NCI-H2196 treated with DMSO at 0.1 percent for 48 hours (cell line): ENCODE measurements at regions not wholly inside any gene's neighbourhood (a gene's known extent, or its start where the extent isn't known, plus 50 kb on each side); places are given as distances from the start of the nearest gene placed in this dataset.
"Not testable (repeated sequence)": the region's sequence is repeated elsewhere in the genome, so short reads cannot be mapped to it uniquely, and the experiment has no call there.

ENCODE experiments used
- DNase-seq: peaks from one replicate; lab custom pipeline; 2025; ENCODE audit not compliant: unreplicated experiment; lab: John Stamatoyannopoulos, UW

- no peak for DNase-seq
These were observed 608.1 kb downstream of the TENT5A start for GRCh38 chr6:81144346-81144745.

DNA sequence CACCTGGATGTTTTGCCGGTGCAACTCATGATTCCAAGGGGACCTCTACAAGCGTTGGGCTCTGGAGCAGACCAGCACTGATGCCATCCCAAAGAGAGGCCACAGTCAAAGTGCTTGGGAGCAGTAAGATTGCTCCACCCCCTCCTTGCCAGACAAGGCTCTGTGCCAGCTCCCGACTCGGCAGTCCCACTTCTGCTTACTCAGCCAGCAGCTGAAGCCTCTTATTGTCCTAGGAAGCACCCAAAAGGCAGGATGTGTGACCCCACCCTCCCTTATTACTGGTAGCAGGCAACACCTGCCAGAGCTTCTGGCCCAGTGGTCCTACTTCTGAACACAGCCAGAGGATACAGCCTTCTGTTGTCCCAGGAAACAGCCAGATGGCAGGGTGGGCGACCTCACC lies 614.2 kb downstream of the TENT5A start:
- DNase-seq: no peak

- DNase-seq: no peak
These were observed 621.5 kb downstream of the TENT5A start for GRCh38 chr6:81130969-81131368.

GRCh38 chr6:81130061-81130460 lies 622.4 kb downstream of the TENT5A start:
- no peak for DNase-seq

- no peak for DNase-seq
These were observed 623.8 kb downstream of the TENT5A start for GRCh38 chr6:81128671-81129070.

DNA sequence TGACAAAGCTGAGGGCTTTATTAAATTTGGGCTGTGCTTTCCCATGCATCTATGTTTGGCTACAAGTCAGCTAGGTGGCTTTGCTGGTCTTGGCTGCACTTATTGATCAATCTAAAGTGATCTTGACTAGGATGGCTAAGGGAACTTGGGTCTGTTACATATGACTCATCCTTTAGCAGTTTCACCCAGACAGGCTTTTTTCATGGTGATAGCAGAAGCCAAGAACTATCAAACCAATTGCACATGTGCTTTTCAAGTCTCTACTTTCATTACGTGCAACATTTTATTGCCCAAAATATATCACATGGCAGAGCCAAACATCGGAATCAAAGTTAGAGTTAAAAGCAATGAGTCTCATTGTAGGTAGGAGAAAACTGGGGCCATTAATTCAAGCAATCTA lies 626.3 kb downstream of the TENT5A start:
- DNase-seq: no peak

DNA sequence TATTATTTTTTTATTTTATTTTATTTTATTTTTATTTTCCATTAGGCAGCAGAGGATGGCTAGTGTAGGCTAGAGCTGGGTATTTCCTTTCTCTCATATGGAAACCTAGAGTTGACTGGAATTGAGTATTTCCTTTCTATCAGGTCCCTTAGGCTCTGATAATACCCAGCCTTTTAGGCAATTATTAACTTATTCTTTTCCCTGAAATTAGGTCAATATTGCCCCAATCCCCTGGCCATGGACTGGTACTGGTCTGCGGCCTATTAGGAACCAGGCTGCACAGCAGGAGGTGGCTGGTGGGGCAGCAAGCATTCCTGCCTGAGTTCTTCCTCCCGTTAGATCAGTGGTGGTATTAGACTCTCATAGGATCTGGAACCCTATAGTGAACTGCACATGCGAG lies 632.2 kb downstream of the TENT5A start:
- DNase-seq: no peak

GRCh38 chr6:81105998-81106397 lies 646.5 kb downstream of the TENT5A start:
- no peak for DNase-seq

GRCh38 chr6:81098109-81098814 lies 654.2 kb downstream of the TENT5A start:
- no peak for DNase-seq

GRCh38 chr6:81096464-81096863 lies 656.0 kb downstream of the TENT5A start:
- not testable (repeated sequence) for DNase-seq

GRCh38 chr6:81093051-81093450 lies 659.4 kb downstream of the TENT5A start:
- DNase-seq: no peak

- DNase-seq: no peak
These were observed 664.3 kb downstream of the TENT5A start for GRCh38 chr6:81088145-81088544.

DNA sequence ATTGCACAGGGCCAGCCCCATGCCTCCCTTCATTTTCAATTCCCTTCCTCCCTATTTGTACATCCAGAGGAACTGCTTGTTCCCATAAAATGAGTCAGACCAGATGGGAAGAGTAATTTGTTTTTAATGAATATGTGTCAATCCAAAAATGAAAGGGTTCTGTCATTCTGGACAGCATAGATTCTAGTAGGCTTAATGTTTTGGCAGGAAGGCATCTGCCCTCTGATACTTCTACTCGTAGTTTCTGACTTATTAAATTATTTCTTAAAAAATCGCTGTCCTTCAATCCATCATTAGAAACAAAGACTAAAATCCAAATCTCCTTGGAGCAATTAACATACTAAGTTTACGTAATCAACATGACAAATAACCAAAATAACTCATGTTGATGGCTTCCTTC lies 665.5 kb downstream of the TENT5A start:
- DNase-seq: no peak

- no peak for DNase-seq
These were observed 667.1 kb downstream of the TENT5A start for GRCh38 chr6:81085431-81085790.

- no peak for DNase-seq
These were observed 667.6 kb downstream of the TENT5A start for GRCh38 chr6:81084776-81085430.

DNA sequence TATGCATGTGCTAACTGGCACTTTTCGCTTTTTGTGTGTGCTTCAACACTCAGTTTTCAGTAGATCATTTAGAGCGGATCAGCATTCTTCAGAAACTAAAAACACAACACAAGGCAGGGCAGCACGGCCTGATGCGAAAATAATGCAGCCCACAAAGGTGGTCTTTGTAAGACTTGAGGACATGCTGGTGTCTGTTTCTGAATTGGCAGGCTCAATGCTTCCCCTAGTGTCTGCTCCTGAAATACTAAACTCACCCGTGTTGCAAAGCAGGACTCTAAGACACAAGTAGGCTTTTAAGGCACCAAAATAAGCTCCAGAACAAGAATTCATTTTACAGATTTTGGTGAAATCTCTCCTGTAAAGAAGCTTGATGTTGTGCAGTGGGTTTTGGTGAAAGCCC lies 676.5 kb downstream of the TENT5A start:
- no peak for DNase-seq

GRCh38 chr6:81073318-81073717 lies 679.2 kb downstream of the TENT5A start:
- DNase-seq: no peak

- DNase-seq: no peak
These were observed 681.4 kb downstream of the TENT5A start for GRCh38 chr6:81071121-81071520.

DNA sequence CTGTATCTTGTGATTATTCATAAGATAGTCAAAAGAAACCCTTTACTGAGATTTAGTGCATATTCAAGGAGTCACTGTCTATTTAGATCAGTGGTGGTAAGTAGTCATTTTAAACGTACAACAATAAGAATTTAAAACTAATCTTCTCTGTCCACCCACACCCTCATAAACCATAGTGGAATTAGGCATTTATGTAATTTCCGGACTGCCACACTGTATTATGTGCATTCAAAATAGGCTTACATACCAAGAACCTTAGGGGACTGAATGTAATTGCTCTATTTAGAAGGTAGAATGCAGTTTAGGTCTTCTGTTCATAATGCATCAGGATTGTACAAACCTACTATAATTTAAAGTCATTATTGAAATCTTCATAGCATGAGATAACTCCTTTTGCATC lies 685.4 kb downstream of the TENT5A start:
- DNase-seq: no peak

- DNase-seq: no peak
These were observed 688.6 kb downstream of the TENT5A start for GRCh38 chr6:81063891-81064290.

DNA sequence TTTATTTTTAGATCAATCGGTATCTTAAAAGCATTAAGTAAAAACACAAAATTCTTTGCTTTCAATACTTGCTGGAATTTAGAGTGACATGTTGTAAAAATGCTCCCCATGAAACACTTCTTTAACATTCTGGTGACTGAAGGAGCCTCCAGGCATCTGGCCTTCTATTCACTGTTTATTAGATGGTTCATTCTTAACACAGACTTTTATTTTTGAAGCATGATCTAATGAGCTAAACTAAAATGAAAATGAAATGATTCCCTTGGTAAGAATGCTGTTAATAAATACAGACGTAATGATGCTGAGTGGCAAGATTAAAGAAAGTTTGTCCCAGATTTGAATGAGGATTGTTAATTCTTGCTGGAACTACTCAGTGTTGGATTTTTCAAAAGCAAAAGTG lies 698.4 kb downstream of the TENT5A start:
- no peak for DNase-seq

- no peak for DNase-seq
These were observed 700.5 kb downstream of the TENT5A start for GRCh38 chr6:81051952-81052351.
